ENCODE measurements at regions not wholly inside any gene's neighbourhood (a gene's known extent, or its start where the extent isn't known, plus 50 kb on each side); places are given as distances from the start of the nearest gene placed in this dataset.
"Not testable (repeated sequence)": the region's sequence is repeated elsewhere in the genome, so short reads cannot be mapped to it uniquely, and the experiment has no call there.

GRCh38 chr2:111368288-111368687 is 247.6 kb downstream of the BCL2L11 start:
- not testable (repeated sequence) for TF ChIP-seq EZH2 (IDR thresholded peaks at IDR 0.05; ENCODE audit: insufficient read depth, poor library complexity, severe bottlenecking); EZH2phosphoT487 (IDR thresholded peaks at IDR 0.05; ENCODE audit: insufficient read depth, low read depth)

All from GM23248 (cell line).